Fibroblast of the aortic adventitia (primary cell): ENCODE measurements at regions not wholly inside any gene's neighbourhood (a gene's known extent, or its start where the extent isn't known, plus 50 kb on each side); places are given as distances from the start of the nearest gene placed in this dataset.

Source experiments
- DNase-seq: peaks from one replicate; pipeline ENCODE4 v3.0.0-alpha.2; 2010; ENCODE audit warnings: low read depth
- H3K4me3 ChIP-seq: 2 replicates; pipeline ENCODE4 v1.5.1; 2011; ENCODE audit warnings: low read depth, mild to moderate bottlenecking, control low read depth, low read length, moderate library complexity
- CTCF ChIP-seq: IDR thresholded peaks from 2 replicates; pipeline ENCODE4 v1.5.1; 2011; ENCODE audit warnings: mild to moderate bottlenecking, low read length, control low read depth, inconsistent platforms; ENCODE audit not compliant: insufficient read depth

GRCh38 chr18:66759050-66759828 lies 155.3 kb upstream of the CDH19 start:
- DNase-seq = no peak
- no peak overlapping the region for H3K4me3 ChIP-seq
- TF ChIP-seq CTCF = no peak

- no peak for DNase-seq
- TF ChIP-seq CTCF = no peak
- no peak overlapping the region for H3K4me3 ChIP-seq
These were observed 154.1 kb upstream of the CDH19 start for GRCh38 chr18:66757946-66758345.

- no peak for DNase-seq
- no peak for TF ChIP-seq CTCF
- no peak overlapping the region for H3K4me3 ChIP-seq
These were observed 150.4 kb upstream of the CDH19 start for GRCh38 chr18:66754335-66754734.

- DNase-seq = no peak
- no peak for TF ChIP-seq CTCF
- H3K4me3 ChIP-seq = no peak overlapping the region
These were observed 148.8 kb upstream of the CDH19 start for GRCh38 chr18:66752733-66753132.

GRCh38 chr18:66749481-66750035 lies 145.7 kb upstream of the CDH19 start:
- TF ChIP-seq CTCF = no peak
- no peak for DNase-seq
- no peak overlapping the region for H3K4me3 ChIP-seq

- TF ChIP-seq CTCF = no peak
- DNase-seq = no peak
- no peak overlapping the region for H3K4me3 ChIP-seq
These were observed 145.1 kb upstream of the CDH19 start for GRCh38 chr18:66749030-66749429.
